HG02588 (cell line): ENCODE measurements at regions not wholly inside any gene's neighbourhood (a gene's known extent, or its start where the extent isn't known, plus 50 kb on each side); places are given as distances from the start of the nearest gene placed in this dataset.
"Not testable (repeated sequence)": the region's sequence is repeated elsewhere in the genome, so short reads cannot be mapped to it uniquely, and the experiment has no call there.

Experiments
- ATAC-seq: cut with Tn5 transposase; IDR thresholded peaks from one replicate; pipeline ENCODE4 v1.9.1; 2021; ENCODE audit warnings: mild to moderate bottlenecking, moderate library complexity; ENCODE audit not compliant: unreplicated experiment

DNA sequence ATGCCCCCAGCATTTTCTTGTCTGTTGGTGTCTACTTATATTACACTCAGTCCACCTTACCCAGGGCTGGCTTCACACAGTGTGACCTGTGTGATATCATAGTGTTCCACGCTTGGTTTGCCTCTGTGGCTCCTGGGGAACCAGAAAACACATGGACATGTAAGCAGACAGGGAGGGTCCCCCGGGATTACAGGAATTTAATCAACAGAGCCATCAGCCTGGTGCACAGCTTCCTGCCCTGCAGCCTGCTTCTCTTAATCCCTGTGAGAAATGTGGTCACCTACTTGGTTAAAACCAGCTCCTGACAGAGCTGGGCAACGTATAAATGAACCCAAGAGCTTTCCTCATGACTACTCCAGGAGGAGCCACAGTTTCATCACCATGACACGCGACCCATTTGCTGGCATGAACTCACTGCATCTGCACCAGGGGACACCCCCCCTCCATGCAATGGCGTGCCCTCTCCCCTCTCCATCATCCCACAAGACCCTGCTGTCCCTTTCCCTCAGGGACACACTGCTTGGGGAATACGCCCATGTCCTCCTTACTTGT, 152.1 kb downstream of the UQCRFS1 start:
- no peak for ATAC-seq

DNA sequence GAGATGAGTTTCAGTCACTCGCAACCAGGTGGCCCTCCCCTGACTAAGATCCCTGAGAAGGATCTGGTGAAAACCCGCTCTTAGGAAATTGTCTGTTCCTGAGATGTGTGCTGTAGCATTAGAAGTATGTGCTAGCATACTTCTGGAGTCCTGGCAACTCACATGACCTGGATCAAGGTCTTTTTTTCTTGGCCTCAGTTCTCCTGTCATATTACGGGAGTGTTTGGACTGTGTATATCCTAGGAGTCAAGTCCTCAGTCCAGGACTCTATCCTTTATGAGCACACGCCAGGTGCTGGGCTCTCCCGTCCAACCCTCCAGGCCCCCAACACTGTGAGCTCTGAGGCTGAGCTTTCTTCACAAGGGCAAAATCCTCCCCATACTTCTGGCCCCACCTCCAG, 156.4 kb downstream of the UQCRFS1 start:
- no peak for ATAC-seq

DNA sequence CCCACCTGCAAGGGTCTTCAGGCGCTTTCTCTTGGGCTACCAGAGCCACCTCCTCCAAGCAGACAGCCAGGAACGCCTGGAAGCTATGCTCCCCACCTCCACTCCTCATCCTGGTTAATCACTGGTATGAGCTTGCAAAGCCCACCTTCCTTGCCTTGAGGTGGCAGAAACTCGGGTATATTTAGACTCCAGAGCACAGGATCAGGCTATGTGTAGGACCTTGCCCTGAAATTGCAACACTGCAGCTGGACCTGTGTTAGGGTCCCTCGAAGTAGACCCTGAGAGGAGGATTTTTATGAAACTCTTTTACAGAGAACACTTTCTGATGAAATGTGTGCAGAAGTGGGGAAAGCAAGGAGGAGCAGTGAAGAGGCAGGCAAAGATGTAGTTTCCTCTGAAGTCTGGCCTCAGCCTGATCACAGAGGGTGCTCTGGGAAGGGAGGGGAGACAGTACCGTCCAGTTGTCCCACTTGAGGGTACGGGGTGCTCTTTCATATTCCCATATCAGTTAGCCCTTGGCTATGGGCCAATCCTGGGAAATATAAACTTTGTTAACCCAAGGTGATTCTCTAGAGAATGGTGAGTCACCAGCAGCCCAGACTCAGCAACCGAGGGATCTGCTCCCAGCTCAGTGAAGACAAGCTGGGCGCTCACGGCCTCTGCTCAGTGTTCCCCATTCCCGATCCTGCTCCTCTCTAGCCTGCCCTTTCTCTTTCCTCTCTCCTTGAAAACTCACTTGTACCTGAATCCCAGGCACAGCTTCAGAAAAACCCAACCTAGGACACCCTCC, 157.9 kb downstream of the UQCRFS1 start:
- no peak for ATAC-seq

DNA sequence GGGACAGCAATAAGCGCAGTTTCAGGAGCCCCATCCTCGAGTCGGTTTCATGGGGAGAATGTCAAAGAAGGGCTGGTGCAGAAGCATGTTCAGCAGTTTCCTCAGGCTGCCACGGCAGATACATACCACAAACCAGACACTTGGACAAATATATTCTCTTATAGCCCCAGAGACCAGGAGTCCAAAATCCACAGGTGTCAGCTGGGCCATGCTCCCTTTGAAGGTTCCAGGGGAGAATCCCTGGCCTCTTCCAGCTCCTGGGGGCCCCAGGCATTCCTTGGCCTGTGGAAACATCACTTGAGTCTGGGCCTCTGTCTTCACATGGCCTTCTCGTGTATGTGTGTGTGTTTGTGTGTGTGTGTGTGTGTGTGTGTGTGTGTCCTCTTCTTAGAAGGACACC, 164.1 kb downstream of the UQCRFS1 start:
- no peak for ATAC-seq

DNA sequence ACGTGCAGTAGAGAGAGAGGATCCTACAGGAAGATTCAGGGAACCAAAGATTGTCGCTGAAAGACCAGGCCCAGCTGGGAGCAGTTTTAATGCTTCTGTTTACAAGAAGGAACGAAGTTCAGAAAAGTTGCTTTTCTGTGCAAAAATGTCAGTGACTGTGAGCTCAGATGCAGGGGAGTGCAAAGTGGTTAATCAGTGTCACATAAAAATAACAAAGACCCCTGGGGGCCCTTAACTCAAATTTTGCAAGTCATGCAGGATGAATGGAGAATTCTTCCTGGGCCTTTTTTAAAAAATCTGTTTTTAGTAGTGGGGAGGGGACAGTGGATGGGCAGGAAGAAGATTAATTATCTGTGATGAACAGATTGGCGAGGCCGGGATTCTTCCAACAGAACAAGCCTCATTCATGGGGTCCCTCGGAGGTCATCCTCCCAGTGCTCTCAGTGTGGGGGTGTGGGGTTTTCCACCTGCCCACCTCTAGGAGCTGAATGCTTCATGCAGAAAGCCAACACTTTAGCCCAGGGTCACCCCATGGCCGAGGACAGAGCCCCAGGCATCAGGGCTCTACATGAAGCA, 167.2 kb downstream of the UQCRFS1 start:
- ATAC-seq: no peak

DNA sequence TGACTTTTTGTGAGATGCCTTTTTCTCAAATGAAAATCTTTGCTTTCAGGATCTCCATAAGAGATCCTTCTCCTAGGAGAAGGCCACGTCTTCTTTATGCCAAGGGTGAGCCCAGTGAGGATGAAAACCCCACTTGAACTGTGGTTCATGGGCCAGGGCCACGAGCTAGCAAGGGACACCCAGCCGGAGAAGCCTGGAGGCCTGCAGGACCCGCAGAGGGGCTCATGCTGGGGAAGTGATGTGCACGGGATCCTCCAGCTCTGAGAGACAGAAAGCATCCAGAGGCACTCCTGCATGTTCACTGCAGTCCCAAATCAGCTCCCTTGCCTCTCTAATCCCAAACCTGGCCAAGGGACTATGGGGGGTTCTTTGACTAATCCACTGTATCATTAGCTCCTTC, 168.9 kb downstream of the UQCRFS1 start:
- no peak for ATAC-seq

DNA sequence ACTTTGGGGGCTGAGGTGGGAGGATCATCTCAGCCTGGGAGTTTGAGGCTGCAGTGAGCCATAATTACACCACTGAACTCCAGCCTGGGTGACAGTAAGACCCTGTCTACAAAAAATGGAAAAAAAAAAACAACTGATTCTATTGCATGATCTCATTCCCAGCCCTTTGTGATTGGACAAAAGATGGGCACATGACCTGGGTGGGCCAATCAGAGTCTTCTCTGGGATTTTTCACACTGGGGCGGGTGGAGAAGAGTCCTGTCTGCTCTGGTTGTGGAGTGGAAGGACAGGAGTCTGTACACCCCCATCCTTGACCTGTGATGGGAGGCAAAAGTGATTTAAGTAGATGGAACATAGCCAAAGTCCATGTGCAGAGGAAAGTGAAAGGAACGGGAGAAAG, 170.5 kb downstream of the UQCRFS1 start:
- ATAC-seq: no peak

DNA sequence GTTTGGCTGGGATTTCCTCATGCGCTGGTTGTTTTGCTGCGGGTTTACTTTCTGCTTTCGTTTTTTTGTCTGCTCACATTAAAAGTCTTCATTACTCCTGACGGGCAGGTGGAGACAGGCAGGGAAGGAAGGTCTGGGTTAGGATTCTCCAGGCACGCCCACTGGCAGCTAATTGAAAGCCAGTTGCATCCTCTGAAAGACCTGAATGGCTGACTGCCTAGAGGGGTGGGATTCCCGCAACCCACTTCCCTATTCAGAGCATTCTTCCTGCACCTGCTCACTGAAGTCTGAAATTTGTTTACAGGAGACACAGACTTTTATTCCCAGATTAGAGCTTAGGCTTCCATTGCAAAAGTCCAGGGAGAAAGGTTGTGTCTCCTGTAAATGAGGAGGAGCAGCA, 172.0 kb downstream of the UQCRFS1 start:
- ATAC-seq: no peak

DNA sequence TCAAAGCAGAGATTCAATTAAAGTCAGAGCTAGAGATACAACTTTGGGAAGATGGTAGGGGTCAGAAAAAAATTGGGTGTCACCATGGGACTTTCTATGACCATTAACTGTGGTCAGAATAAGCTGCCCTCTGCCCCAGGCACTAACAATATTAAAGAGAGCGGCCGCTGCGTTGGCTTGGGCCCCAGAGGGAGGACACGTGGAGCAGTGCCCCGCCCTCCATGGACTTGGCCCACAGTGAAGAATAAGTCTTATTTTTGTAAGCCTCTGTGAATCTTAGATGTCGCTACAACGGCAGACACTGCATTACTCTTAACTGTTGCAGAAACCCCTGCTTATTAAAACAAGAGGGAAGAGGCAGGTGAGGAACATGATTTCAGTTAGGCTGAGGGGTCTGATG, 172.7 kb downstream of the UQCRFS1 start:
- ATAC-seq: no peak

DNA sequence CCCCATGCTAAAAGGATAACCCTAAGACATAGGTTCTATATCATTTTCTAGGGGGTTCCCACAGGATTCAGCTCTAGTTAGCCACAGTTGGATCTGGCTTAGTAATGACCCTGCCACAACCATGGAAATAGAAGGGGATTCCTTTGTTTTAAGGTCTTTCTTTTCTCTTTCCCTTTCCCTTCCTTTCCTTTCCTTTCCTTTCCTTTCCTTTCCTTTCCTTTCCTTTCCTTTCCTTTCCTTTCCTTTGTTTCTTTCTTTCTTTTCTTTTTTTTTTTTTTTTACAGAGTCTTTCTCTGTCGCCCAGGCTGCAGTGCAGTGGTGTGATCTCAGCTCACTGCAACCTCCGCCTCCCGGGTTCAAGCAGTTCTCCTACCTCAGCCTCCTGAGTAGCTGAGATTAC, 173.9 kb downstream of the UQCRFS1 start:
- not testable (repeated sequence) for ATAC-seq

DNA sequence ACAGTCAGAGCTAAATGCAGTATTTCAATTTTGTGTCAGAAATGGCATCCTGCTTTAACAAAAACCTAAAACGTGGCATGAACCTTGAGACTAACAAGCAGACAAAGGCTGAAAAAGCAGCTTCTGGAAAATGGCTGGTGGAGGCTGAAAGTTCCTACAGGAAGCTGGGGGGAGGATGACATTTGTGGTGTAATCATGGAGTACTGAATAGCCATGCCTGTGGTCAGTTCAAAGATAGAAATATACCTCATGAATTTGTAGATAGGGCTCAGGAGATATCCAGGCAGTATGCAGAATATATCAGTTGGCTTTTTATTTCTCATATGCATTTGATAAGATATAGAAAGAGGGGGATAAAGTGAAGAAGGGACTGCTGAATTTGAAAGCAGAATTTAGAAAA, 181.7 kb downstream of the UQCRFS1 start:
- no peak for ATAC-seq

DNA sequence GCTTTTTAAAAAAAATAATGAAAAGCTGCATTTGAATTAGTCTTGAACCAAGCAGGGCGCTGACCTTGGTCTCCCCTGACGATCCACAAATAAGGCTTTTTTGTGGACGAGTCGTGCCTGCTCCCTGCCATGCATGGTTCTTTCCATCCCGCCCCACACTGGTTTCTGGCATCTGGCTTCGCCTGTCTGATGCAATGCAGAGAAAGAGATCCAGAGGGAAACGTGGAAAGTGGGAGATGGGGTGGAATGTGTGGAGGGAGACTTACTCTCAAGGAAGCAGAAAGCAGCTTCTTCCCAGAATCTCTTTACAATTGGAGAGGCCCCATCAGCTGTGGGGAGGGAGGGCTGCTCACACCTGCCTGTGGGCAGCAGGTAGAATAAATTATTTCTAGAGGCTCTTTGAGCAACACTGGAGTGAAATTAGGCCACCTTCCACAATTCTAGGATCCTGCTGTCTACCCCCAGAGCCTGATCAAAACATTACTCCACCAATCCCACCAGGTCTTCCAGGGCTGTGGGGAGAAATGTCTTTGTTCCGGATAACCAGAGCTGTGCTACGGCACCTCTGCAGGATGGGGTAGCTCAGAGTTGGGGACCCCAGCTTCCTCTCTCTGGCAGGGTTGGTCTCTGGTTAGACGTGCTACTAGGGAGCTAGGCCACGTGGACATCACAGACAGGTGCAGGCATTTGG, 183.5 kb downstream of the UQCRFS1 start:
- no peak for ATAC-seq

DNA sequence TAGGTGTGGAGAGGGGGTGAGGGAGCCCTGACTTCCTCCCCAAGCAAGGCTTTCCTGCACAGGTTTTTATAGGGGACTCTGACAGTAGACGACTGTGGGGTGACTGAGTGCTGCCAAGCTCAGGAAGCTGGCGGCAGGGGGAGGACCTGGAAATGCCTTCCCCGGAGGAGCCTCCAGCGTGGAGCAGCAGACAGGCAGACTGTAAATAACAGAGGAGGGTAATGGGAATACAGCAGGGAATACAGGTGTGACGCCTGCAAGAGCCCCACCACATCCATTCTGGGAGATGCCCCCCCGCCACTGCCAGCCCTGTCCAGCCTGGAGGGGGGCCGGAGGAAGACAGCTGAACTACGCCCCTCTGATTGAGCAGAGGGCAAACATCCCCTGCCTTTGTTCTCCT, 190.4 kb downstream of the UQCRFS1 start:
- no peak for ATAC-seq

DNA sequence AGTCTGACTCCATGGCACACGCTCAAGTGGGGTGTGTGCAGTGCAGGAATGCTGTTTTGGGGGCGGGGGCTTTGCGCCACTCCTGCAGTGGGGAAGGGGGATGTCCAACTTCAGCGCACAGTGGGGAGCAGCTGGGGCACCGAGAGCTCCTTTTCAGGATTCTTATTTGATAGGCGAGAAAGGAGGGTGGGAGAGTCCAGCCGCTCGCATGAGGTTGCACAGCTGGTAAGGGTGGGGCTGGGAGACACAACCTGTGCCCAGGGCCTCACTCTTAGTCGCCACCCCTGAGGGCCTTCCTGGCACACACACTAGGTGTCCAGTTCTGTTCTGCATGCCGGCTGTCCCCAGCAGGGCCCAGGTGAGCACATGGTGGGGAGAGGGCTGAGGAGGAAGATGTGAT, 190.8 kb downstream of the UQCRFS1 start:
- ATAC-seq: no peak

DNA sequence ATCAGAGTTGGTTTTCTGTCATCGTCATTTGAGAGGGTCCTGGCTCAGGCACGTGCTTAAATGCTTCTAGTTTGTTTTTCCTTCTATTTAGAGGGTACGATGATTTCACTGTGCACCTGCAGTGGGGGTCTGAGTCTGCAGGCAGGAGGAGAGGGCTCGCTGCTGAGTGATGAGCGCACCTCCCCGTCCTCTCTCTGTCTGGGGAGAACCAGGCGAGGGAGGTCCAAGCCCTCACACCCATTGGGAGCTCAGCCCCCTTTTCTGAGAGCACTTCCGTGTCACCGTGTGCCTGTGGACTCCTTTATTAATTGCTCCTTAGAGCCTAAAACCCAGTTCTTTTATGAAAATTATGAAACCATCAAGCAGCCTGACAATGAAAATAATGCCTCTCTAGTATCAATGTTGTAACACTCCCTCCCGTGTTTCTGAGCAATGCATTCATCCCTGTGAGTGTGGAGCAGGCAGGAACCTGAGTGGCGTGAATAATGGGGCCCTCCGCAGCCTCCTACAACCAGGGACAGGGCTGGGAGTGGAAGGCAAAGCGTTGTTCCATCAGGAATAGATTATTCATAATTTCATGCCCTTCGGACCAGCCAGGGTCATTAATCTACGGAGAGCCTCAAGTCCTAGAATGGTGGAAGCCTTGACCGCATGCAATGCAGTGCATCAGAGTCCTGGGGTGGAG, 191.6 kb downstream of the UQCRFS1 start:
- no peak for ATAC-seq

DNA sequence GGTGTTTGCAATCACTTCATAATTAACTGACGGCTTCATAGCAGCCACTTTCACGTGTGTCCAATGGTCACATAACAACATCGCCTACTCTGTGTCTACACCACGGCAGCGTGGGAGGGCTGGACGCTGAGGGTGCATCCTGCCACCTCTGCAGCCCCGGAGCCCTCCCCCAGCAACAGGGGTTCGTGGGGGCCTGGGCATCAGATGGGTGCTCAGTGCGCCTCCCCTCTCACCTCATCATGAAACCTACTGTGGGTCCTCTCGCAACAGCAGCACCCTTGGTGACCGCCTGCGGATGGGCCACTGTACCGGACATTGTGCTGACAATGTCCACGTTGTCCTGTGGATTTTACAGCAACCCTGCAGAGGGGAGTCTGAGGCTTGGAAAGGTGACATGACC, 193.5 kb downstream of the UQCRFS1 start:
- no peak for ATAC-seq

DNA sequence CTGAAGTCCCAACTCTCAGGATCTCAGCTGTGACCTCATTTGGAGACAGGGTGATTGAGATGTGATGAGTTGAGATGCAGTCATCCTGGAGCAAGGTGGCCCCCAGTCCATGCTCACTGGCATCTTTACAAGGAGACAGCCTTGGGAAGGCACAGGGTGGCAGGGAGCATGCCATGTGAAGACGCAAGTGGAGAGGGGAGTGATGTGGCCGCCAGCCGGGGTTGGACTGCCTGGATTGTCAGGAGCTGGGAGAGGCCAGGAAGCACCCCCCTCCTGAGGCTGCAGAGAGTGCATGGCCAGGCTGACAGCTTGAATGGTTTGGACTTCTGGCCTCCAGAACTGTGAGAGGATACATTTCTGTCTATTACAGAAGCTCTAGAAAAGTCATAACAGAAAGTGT, 194.4 kb downstream of the UQCRFS1 start:
- no peak for ATAC-seq

DNA sequence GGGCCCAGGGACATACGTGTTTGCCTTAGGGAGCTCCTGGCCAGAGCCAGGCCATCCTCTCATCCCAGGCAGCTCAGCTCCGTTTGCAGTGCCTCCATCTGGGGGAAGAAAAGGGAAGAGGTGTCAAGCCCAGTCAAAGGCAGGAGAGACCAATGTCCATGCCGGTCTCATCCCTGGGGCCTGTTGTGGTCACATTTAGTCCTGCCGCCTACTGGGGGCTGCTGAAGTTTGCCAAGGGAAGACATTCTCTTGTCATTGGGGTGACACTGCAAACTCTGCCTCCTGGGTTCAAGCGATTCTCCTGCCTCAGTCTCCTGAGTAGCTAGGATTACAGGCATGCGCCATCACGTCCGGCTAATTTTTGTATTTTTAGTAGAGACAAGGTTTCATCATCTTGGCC, 195.2 kb downstream of the UQCRFS1 start:
- no peak for ATAC-seq

DNA sequence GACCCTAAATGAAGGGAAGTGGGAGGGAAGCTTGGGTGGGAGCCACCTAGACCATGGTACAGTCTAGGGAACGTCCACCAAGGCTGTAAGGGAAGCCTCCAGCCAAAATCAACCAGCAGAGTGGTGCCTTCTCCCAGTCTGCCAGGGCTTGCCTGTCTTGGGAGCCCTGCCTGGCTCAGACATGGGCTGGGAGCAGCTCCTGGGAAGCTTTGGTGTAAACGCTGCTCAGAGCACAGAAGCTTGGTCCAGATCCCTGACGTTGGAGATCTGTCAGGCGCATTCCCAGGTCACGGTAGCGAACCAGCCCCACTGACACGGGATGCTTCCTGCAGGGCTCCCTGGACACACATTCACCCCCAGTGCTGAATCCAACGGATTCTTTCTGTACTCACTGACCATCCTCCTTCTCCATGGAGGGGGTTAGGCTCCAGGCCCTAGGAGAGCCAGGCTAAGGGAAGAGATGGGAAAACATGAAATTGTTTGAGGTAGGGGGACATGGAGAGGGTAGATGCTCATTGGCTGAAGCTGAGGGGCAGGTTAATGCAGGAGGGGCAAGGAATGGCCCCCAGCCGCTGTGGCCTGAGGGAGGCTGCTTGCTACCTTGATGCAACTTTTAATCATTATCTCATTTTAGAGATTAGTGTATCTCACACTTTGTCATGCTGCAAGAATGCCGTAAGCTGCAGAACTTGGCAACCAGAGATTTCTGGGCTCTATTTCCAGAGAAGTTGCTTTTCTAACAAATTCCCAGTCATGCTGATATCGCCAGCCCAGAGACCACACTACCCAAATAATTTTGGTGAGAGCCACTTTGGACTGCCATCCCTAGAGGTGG, 195.8 kb downstream of the UQCRFS1 start:
- no peak for ATAC-seq

DNA sequence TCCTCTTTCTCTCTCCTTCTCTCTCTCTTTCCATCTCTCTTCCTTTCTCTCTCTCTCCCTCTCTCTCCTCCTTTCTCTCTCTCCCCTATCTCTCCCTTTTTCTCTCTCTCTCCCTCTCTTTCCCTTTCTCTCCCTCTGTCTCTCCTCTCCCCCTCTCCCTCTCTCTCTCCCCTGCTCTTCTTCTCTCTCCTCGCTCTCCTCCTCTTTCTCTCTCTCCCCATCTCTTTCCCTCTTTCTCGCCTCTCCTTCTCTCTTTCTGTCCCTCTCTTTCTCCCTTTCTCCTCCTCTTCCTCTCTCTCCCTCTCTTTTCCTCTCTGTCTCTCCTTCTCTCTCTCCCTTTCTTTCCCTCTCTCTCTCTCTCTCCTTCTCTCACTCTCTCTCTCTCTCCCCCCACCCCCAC, 196.6 kb downstream of the UQCRFS1 start:
- ATAC-seq: no peak

DNA sequence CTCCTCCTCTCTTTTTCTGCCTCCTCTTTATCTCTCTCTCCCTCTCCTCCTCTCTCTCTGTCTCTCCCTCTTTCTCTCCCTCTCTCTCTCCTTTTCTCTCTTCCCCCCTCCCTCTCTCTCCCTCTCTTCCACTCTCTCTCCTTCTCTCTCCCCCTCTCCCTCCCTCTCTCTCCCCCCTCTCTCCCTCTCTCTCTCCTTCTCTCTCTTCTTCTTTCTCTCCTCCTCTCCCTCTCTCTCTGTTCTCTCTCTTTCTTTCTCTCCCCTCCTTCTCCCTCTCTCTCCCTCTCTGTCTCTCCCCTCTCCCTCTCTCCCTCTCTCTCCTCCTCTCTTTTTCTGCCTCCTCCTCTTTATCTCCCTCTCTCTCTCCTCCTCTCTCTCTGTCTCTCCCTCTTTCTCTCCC, 197.4 kb downstream of the UQCRFS1 start:
- no peak for ATAC-seq
